Ascending aorta (tissue), 2 donors: ENCODE measurements at regions not wholly inside any gene's neighbourhood (a gene's known extent, or its start where the extent isn't known, plus 50 kb on each side); places are given as distances from the start of the nearest gene placed in this dataset.

Source experiments
- DNase-seq, 2 donors: peaks; one replicate each; pipeline ENCODE4 v3.0.0-alpha.2; 2019; ENCODE audit warnings: low spot score in 2 of 2
- H3K27ac ChIP-seq, 2 donors: fragments of 200-600 bp; sonication (generic); one replicate each; pipeline ENCODE4 v1.5.1; 2016 to 2017; ENCODE audit warnings: mild to moderate bottlenecking in 1 of 2
- H3K27me3 ChIP-seq: fragments of 200-600 bp; sonication (generic); one replicate; pipeline ENCODE4 v1.5.1; 2017
- H3K36me3 ChIP-seq, 2 donors: fragments of 200-600 bp; sonication (generic); one replicate each; pipeline ENCODE4 v1.5.1; 2016
- H3K4me1 ChIP-seq, 2 donors: fragments of 200-600 bp; sonication (generic); one replicate each; pipeline ENCODE4 v1.5.1; 2016 to 2017; ENCODE audit warnings: mild to moderate bottlenecking in 1 of 2
- H3K4me3 ChIP-seq, 2 donors: fragments of 200-600 bp; sonication (generic); one replicate each; pipeline ENCODE4 v1.5.1; 2016 to 2017; ENCODE audit warnings: mild to moderate bottlenecking in 1 of 2
- H3K9me3 ChIP-seq, 2 donors: fragments of 200-600 bp; sonication (generic); one replicate each; pipeline ENCODE4 v1.5.1; 2016
- CTCF ChIP-seq, 3 experiments: fragments of 200-600 bp in 2 of 3; fragments of 450-650 bp in 1 of 3; sonication (generic) in 2 of 3; IDR thresholded peaks; one replicate each; pipeline ENCODE4 v1.5.1; 2016 to 2019; ENCODE audit warnings: antibody characterized with exemption in 3 of 3, mild to moderate bottlenecking in 1 of 3, moderate library complexity in 1 of 3
- intact Hi-C: fragments of 100-400 bp; cut with DNase I; formaldehyde crosslinking; loops from one replicate; pipeline ENCODE4 v1.15.1; 2023

GRCh38 chr9:107644733-107645463, 155.3 kb upstream of the KLF4 start:
- intact Hi-C loops: no loop called here
- Histone ChIP-seq H3K27ac (peak overlapping the region; percentile 4 to 17), H3K36me3 (no peaks in the 10 kb centered on the region), H3K4me1 (peaks cover 0 to 2% of the 10 kb centered on the region in 2 donors), H3K9me3 (no peaks in the 10 kb centered on the region), H3K4me3 (no peak overlapping the region), H3K27me3 (no peaks in the 10 kb centered on the region)
- DNase-seq: peak in 1 of 2 donors; percentile 78
- TF ChIP-seq CTCF (IDR thresholded peaks at IDR 0.05): no peak

GRCh38 chr9:107639426-107639825, 149.9 kb upstream of the KLF4 start:
- Histone ChIP-seq H3K36me3 (no peaks in the 10 kb centered on the region), H3K27ac (peak overlapping the region; percentile 98 to 99), H3K27me3 (no peaks in the 10 kb centered on the region), H3K4me3 (no peak overlapping the region), H3K4me1 (peaks cover 3 to 16% of the 10 kb centered on the region in 2 donors), H3K9me3 (no peaks in the 10 kb centered on the region)
- intact Hi-C loops: loop anchor here (5.0 to 10.0 kb wide), 6 partner anchors 127 to 1125 kb away; partner anchors contain the start of gene RAD23B
- no peak for TF ChIP-seq CTCF (IDR thresholded peaks at IDR 0.05)
- DNase-seq: no peak

- H3K4me3 ChIP-seq: peak overlapping the region; percentile 54 to 62
- H3K4me1 ChIP-seq: peaks cover 3 to 16% of the 10 kb centered on the region in 2 donors
- no peaks in the 10 kb centered on the region for H3K9me3 ChIP-seq
- intact Hi-C loops: loop anchor here (1.0 to 10.0 kb wide), 7 partner anchors 94 to 1126 kb away; partner anchors contain the start of gene RAD23B
- no peaks in the 10 kb centered on the region for H3K27me3 ChIP-seq
- DNase-seq: peak; percentile 59 to 87
- H3K27ac ChIP-seq: peak overlapping the region; percentile 98 to 99
- no peak for TF ChIP-seq CTCF (IDR thresholded peaks at IDR 0.05)
- no peaks in the 10 kb centered on the region for H3K36me3 ChIP-seq
These were observed 149.1 kb upstream of the KLF4 start for GRCh38 chr9:107638521-107639310.

GRCh38 chr9:107637421-107638420, 148.2 kb upstream of the KLF4 start:
- Histone ChIP-seq H3K4me3 (peak overlapping the region; percentile 54 to 62), H3K9me3 (no peaks in the 10 kb centered on the region), H3K4me1 (peaks cover 3 to 16% of the 10 kb centered on the region in 2 donors), H3K27me3 (no peaks in the 10 kb centered on the region), H3K36me3 (no peaks in the 10 kb centered on the region), H3K27ac (peak overlapping the region; percentile 98 to 99)
- TF ChIP-seq CTCF (IDR thresholded peaks at IDR 0.05): peak; percentile 19 to 38 (median 23)
- intact Hi-C loops: loop anchor here (1.0 to 10.0 kb wide), 10 partner anchors 95 to 1127 kb away; partner anchors contain the start of genes KLF4 and RAD23B
- peak; percentile 80 to 98 for DNase-seq
